ENCODE measurements at regions not wholly inside any gene's neighbourhood (a gene's known extent, or its start where the extent isn't known, plus 50 kb on each side); places are given as distances from the start of the nearest gene placed in this dataset.
"Not testable (repeated sequence)": the region's sequence is repeated elsewhere in the genome, so short reads cannot be mapped to it uniquely, and the experiment has no call there.

DNA sequence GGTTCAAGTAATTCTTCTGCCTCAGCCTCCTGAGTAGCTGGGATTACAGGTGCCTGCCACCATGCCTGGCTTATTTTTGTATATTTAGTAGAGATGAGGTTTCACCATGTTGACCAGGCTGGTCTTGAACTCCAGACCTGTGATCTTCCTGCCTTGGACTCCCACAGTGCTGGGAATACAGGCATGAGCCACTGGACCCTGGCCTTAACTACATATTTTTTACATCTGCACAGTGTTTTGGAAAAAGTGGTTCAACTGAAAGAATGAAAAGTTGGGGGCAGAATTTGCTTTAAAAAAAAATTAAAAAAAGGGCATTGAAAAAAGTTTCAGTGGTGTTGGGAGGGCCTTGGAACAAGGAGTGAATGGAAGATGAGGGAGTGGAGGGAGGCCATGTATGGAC lies 88.9 kb upstream of the TPTE start:
- TF ChIP-seq, protein P1, sequence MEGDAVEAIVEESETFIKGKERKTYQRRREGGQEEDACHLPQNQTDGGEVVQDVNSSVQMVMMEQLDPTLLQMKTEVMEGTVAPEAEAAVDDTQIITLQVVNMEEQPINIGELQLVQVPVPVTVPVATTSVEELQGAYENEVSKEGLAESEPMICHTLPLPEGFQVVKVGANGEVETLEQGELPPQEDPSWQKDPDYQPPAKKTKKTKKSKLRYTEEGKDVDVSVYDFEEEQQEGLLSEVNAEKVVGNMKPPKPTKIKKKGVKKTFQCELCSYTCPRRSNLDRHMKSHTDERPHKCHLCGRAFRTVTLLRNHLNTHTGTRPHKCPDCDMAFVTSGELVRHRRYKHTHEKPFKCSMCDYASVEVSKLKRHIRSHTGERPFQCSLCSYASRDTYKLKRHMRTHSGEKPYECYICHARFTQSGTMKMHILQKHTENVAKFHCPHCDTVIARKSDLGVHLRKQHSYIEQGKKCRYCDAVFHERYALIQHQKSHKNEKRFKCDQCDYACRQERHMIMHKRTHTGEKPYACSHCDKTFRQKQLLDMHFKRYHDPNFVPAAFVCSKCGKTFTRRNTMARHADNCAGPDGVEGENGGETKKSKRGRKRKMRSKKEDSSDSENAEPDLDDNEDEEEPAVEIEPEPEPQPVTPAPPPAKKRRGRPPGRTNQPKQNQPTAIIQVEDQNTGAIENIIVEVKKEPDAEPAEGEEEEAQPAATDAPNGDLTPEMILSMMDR (IDR thresholded peaks at IDR 0.05): not testable (repeated sequence)
- not testable (repeated sequence) for TF ChIP-seq POLR2AphosphoS5, TCF7L2 (IDR thresholded peaks at IDR 0.05; ENCODE audit: low read depth, low read length)
- TF ChIP-seq, protein P2, sequence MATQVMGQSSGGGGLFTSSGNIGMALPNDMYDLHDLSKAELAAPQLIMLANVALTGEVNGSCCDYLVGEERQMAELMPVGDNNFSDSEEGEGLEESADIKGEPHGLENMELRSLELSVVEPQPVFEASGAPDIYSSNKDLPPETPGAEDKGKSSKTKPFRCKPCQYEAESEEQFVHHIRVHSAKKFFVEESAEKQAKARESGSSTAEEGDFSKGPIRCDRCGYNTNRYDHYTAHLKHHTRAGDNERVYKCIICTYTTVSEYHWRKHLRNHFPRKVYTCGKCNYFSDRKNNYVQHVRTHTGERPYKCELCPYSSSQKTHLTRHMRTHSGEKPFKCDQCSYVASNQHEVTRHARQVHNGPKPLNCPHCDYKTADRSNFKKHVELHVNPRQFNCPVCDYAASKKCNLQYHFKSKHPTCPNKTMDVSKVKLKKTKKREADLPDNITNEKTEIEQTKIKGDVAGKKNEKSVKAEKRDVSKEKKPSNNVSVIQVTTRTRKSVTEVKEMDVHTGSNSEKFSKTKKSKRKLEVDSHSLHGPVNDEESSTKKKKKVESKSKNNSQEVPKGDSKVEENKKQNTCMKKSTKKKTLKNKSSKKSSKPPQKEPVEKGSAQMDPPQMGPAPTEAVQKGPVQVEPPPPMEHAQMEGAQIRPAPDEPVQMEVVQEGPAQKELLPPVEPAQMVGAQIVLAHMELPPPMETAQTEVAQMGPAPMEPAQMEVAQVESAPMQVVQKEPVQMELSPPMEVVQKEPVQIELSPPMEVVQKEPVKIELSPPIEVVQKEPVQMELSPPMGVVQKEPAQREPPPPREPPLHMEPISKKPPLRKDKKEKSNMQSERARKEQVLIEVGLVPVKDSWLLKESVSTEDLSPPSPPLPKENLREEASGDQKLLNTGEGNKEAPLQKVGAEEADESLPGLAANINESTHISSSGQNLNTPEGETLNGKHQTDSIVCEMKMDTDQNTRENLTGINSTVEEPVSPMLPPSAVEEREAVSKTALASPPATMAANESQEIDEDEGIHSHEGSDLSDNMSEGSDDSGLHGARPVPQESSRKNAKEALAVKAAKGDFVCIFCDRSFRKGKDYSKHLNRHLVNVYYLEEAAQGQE (IDR thresholded peaks at IDR 0.05; ENCODE audit: insufficient read depth in 1 of 2, low read depth in 2 of 2, low read length in 1 of 2): not testable (repeated sequence)
